GM12874 (cell line): ENCODE measurements at regions not wholly inside any gene's neighbourhood (a gene's known extent, or its start where the extent isn't known, plus 50 kb on each side); places are given as distances from the start of the nearest gene placed in this dataset.

Experiments
- TF ChIP-seq, protein P1 (sequence below): IDR thresholded peaks from 2 replicates; pipeline ENCODE4 v1.5.1; 2011; ENCODE audit warnings: low read depth, mild to moderate bottlenecking, control low read depth, low read length, moderate library complexity; ENCODE audit not compliant: insufficient read depth

- TF ChIP-seq, protein P1, sequence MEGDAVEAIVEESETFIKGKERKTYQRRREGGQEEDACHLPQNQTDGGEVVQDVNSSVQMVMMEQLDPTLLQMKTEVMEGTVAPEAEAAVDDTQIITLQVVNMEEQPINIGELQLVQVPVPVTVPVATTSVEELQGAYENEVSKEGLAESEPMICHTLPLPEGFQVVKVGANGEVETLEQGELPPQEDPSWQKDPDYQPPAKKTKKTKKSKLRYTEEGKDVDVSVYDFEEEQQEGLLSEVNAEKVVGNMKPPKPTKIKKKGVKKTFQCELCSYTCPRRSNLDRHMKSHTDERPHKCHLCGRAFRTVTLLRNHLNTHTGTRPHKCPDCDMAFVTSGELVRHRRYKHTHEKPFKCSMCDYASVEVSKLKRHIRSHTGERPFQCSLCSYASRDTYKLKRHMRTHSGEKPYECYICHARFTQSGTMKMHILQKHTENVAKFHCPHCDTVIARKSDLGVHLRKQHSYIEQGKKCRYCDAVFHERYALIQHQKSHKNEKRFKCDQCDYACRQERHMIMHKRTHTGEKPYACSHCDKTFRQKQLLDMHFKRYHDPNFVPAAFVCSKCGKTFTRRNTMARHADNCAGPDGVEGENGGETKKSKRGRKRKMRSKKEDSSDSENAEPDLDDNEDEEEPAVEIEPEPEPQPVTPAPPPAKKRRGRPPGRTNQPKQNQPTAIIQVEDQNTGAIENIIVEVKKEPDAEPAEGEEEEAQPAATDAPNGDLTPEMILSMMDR: no peak
Observed at GRCh38 chr7:18290865-18291264, 204.7 kb upstream of the HDAC9 start.

GRCh38 chr7:18292584-18292983, 203.0 kb upstream of the HDAC9 start:
- TF ChIP-seq, protein P1: no peak

DNA sequence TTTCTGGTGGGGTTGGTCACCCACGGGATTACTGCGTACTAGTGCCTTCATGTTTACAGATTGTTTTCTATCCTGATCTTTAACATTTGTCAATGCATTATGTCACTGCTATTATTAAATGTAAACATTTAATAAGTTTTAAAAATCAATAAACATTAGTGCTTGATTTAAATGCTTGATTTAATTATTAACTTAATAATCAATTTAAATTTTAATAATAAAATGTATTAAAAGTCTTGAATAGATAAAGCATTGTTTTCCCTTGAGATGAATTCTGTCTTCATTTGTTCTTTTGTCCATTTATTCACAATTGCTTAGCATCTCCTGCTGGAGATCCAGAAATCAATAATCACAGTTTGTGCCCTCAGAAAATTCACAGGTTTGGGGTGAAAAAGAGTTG, 201.8 kb upstream of the HDAC9 start:
- TF ChIP-seq, protein P1: no peak

DNA sequence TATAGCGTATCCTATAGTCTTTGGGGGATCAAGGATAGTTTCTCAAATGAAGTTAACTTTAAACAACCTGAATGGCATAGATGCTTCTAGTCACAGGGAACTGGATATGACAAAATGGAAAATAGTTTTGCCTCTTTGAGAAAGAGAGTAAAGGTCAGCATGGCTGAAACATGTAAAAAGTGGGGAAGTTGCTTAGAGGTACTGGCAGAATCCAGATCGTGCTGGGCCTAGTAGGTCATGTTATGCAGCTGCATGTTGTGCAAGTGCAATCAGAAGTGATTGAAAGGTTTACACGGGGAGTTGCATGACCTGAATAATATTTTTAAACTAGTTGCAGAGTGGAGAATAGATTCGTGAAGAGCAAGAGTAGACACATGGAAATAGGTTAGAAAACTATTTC, 201.1 kb upstream of the HDAC9 start:
- TF ChIP-seq, protein P1: no peak

GRCh38 chr7:18295781-18296423, 199.6 kb upstream of the HDAC9 start:
- TF ChIP-seq, protein P1: no peak

- TF ChIP-seq, protein P1: no peak
Observed at GRCh38 chr7:18302097-18302496, 193.5 kb upstream of the HDAC9 start.

DNA sequence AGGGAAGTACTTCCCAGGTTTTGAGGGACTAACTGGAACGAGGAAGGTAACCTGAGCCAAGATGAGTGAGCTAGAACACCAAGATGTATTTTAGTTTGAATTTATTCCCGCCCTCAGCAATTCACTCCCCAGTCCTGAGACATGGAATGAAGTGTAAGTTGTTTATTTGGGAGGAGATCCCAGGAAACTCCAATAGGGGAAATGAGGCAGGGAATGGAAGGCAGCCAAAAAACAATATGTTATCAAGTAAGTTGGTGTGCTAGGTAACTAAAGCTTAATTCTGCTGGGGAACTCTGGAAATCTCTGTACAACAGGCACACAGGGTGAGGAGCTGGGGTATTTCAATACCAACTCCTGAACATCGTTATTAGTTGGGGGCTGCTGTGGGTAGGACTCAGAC, 189.7 kb upstream of the HDAC9 start:
- TF ChIP-seq, protein P1: no peak
